Transverse colon (tissue), 4 donors: ENCODE measurements at regions not wholly inside any gene's neighbourhood (a gene's known extent, or its start where the extent isn't known, plus 50 kb on each side); places are given as distances from the start of the nearest gene placed in this dataset.

Source experiments
- EP300 ChIP-seq: sonication (generic); formaldehyde crosslinking; IDR thresholded peaks from one replicate; pipeline ENCODE4 v1.6.1; 2017; ENCODE audit warnings: antibody characterized with exemption, low read depth
- POLR2AphosphoS5 ChIP-seq, 3 donors: sonication (generic); formaldehyde crosslinking; IDR thresholded peaks; one replicate each; pipeline ENCODE4 v1.6.1; 2016; ENCODE audit warnings: antibody characterized with exemption in 3 of 3
- TF ChIP-seq, protein P1 (sequence below), 5 experiments: fragments of 200-600 bp in 3 of 5; fragments of 450-650 bp in 2 of 5; sonication (generic) in 3 of 5; IDR thresholded peaks; 1 replicate in 2 of 5; 2 replicates in 3 of 5; pipeline ENCODE4 v1.5.1; 2016 to 2017; ENCODE audit warnings: antibody characterized with exemption in 5 of 5, inconsistent platforms in 3 of 5, mild to moderate bottlenecking in 2 of 5, moderate library complexity in 1 of 5

DNA sequence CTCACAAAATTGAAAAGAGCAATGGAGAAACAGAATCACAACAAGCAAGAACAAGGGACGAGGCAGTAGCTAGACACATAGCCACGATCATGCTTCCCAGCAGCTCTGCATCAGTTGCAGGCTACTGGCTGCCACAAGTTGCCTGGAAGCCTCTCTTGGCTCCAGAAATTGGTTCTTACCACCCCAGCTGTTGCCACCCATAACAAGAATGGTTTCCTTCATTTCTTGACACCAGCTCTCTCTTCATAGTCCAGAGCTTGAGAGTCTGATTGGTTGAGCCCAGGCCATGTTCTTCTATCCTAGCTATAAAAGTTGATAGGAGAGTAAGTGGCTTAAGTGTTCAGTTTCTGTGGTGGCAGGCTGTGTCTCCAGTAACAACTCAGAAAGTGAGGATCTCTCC, 210.7 kb upstream of the ANKRD55 start:
- TF ChIP-seq, protein P1, sequence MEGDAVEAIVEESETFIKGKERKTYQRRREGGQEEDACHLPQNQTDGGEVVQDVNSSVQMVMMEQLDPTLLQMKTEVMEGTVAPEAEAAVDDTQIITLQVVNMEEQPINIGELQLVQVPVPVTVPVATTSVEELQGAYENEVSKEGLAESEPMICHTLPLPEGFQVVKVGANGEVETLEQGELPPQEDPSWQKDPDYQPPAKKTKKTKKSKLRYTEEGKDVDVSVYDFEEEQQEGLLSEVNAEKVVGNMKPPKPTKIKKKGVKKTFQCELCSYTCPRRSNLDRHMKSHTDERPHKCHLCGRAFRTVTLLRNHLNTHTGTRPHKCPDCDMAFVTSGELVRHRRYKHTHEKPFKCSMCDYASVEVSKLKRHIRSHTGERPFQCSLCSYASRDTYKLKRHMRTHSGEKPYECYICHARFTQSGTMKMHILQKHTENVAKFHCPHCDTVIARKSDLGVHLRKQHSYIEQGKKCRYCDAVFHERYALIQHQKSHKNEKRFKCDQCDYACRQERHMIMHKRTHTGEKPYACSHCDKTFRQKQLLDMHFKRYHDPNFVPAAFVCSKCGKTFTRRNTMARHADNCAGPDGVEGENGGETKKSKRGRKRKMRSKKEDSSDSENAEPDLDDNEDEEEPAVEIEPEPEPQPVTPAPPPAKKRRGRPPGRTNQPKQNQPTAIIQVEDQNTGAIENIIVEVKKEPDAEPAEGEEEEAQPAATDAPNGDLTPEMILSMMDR (IDR thresholded peaks at IDR 0.05) = no peak
- TF ChIP-seq POLR2AphosphoS5 (IDR thresholded peaks at IDR 0.05) (no peak), EP300 (no peak)
